GM23248 (cell line): ENCODE measurements at regions not wholly inside any gene's neighbourhood (a gene's known extent, or its start where the extent isn't known, plus 50 kb on each side); places are given as distances from the start of the nearest gene placed in this dataset.

ENCODE experiments used
- EZH2 ChIP-seq: fragments of 200-600 bp; sonication (generic); IDR thresholded peaks from 2 replicates; pipeline ENCODE4 v1.6.1; 2018; ENCODE audit warnings: antibody characterized with exemption, mild to moderate bottlenecking; ENCODE audit not compliant: insufficient read depth, poor library complexity, severe bottlenecking
- EZH2phosphoT487 ChIP-seq: fragments of 200-600 bp; sonication (generic); IDR thresholded peaks from 2 replicates; pipeline ENCODE4 v1.6.1; 2018; ENCODE audit warnings: antibody characterized with exemption, moderate library complexity, mild to moderate bottlenecking, low read depth; ENCODE audit not compliant: insufficient read depth

DNA sequence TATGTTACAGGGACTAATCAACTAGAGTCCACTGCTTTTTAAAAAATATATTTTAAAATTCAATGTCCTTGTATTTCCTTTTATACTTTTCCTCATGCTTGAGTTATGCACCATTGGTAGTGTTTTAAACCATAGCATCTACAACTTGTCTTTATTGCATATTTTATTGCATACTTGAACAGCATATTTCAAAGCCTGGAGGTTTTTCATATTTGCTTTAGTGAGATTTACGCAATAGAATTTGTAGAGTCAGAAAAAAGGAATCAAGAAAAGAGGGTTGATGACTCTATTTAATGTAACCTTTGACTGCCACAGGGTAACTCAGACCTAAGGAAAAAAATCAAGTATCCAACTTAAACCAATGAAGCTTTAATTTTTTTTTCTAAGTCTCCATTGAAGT is 1165.7 kb upstream of the IGFBP7 start:
- TF ChIP-seq EZH2 (no peak), EZH2phosphoT487 (no peak)
